ENCODE measurements at regions not wholly inside any gene's neighbourhood (a gene's known extent, or its start where the extent isn't known, plus 50 kb on each side); places are given as distances from the start of the nearest gene placed in this dataset.

DNA sequence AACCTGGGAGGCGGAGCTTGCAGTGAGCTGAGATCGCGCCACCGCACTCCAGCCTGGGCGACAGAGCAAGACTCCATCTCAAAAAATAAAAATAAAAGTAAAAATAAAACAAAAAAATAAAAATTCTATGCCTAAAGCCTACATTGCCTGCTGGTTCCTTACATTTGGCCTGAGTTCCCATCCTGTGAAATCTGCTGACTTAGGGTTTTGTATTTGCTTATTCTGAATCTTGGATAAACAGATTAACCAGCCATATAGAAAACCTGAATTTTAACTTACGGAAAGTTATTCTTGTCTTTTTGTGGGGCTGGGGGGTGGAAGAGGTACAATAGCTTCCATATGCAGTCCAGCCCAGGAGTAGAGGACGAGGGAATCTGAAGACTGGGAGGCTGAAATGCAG lies 73.7 kb upstream of the UMPS start:
- peaks cover 42% of the 10 kb centered on the region for H3K36me3 ChIP-seq
- no peak overlapping the region for H3K4me3 ChIP-seq (ENCODE audit: low read depth, low read length)
- no peaks in the 10 kb centered on the region for H3K9me3 ChIP-seq (ENCODE audit: severe bottlenecking)
- no peak for DNase-seq
- TF ChIP-seq, protein P1, sequence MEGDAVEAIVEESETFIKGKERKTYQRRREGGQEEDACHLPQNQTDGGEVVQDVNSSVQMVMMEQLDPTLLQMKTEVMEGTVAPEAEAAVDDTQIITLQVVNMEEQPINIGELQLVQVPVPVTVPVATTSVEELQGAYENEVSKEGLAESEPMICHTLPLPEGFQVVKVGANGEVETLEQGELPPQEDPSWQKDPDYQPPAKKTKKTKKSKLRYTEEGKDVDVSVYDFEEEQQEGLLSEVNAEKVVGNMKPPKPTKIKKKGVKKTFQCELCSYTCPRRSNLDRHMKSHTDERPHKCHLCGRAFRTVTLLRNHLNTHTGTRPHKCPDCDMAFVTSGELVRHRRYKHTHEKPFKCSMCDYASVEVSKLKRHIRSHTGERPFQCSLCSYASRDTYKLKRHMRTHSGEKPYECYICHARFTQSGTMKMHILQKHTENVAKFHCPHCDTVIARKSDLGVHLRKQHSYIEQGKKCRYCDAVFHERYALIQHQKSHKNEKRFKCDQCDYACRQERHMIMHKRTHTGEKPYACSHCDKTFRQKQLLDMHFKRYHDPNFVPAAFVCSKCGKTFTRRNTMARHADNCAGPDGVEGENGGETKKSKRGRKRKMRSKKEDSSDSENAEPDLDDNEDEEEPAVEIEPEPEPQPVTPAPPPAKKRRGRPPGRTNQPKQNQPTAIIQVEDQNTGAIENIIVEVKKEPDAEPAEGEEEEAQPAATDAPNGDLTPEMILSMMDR (IDR thresholded peaks at IDR 0.05; ENCODE audit: low read depth, low read length): no peak
- no peak overlapping the region for H3K27ac ChIP-seq
- H3K27me3 ChIP-seq (ENCODE audit: insufficient read depth, low read depth, severe bottlenecking): no peaks in the 10 kb centered on the region

DNA sequence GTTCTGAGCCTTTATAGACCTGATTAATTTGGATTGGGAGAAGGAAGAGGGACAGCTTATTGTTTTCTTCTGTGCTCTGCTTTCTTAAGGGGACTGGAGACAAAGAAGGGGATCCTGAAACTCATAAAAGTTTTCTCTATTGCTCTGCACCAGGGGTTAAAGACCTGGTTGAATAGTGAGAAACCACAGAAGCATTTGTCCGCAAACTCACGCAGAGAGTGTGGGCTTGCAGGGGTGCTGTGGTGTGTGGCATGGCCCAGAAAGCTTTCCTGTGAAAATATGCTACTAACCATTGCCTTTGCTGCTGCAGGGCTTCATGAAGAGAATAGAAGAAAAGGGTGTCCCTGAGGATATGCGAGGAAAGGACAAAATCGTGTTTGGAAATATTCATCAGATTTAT lies 73.1 kb upstream of the UMPS start:
- no peak for DNase-seq
- no peak overlapping the region for H3K4me3 ChIP-seq (ENCODE audit: low read depth, low read length)
- H3K9me3 ChIP-seq (ENCODE audit: severe bottlenecking): no peaks in the 10 kb centered on the region
- TF ChIP-seq, protein P1 (IDR thresholded peaks at IDR 0.05; ENCODE audit: low read depth, low read length): no peak
- H3K27ac ChIP-seq: no peak overlapping the region
- H3K27me3 ChIP-seq (ENCODE audit: insufficient read depth, low read depth, severe bottlenecking): no peaks in the 10 kb centered on the region
- peaks cover 37% of the 10 kb centered on the region for H3K36me3 ChIP-seq

DNA sequence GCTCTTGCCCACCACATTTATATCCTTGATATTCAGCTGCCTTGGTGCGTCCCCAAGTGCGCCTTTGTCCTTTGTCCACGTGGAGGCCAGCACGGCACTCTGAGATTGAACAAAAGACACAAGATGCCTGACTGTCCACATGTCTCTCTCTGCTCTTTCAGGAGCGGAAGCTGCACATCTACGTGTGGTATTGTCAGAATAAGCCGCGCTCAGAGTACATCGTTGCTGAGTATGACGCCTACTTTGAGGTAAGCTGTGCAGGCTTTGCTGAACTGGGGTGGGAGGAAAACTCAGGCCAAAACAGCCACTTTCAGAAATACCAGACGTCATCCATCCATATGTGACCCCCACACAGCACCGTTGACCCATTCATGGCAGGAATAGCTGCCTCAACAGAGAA lies 72.0 kb upstream of the UMPS start:
- Histone ChIP-seq H3K27me3 (ENCODE audit: insufficient read depth, low read depth, severe bottlenecking) (no peaks in the 10 kb centered on the region), H3K4me3 (ENCODE audit: low read depth, low read length) (no peak overlapping the region), H3K36me3 (peaks cover 32% of the 10 kb centered on the region), H3K27ac (no peak overlapping the region), H3K9me3 (ENCODE audit: severe bottlenecking) (no peaks in the 10 kb centered on the region)
- no peak for DNase-seq
- TF ChIP-seq, protein P1 (IDR thresholded peaks at IDR 0.05; ENCODE audit: low read depth, low read length): no peak

DNA sequence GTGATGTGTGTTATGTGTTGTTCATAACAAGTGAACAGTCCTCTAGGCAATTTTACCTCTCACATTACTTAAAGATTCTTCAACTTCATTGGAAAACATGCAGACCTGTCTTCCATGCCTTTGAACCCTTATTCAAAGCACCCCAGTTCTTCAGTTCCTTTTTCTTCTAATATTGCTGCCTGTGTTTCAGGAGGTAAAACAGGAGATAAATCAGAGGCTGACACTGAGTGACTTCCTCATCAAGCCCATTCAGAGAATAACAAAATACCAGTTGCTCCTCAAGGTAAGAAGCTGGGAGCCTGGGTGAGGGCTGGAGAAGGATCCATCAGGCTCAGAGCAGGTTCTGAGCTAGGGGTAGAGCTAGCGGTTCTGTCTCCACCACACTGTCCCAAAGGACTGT lies 71.1 kb upstream of the UMPS start:
- Histone ChIP-seq H3K27me3 (ENCODE audit: insufficient read depth, low read depth, severe bottlenecking) (no peaks in the 10 kb centered on the region), H3K9me3 (ENCODE audit: severe bottlenecking) (no peaks in the 10 kb centered on the region), H3K36me3 (peaks cover 29% of the 10 kb centered on the region), H3K4me3 (ENCODE audit: low read depth, low read length) (no peak overlapping the region), H3K27ac (no peak overlapping the region)
- DNase-seq: no peak
- TF ChIP-seq, protein P1 (IDR thresholded peaks at IDR 0.05; ENCODE audit: low read depth, low read length): no peak

DNA sequence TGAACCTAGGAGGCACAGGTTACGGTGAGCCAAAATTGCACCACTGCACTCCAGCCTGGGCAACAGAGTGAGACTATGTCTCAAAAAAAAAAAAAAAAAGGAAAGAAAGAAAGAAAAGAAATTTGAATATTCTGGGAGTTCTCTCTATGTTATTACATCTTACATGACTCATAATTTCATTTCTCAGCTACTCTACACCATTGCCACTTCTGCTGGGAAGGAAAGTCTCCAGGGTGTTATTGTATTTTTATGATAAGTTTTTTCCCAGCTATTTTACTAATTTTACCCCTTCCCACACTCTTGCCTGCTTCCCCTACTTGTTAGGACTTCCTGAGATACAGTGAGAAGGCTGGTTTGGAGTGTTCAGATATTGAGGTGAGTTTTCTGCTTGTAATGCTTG lies 69.7 kb upstream of the UMPS start:
- Histone ChIP-seq H3K36me3 (peaks cover 26% of the 10 kb centered on the region), H3K27ac (no peak overlapping the region), H3K4me3 (ENCODE audit: low read depth, low read length) (no peak overlapping the region), H3K9me3 (ENCODE audit: severe bottlenecking) (no peaks in the 10 kb centered on the region), H3K27me3 (ENCODE audit: insufficient read depth, low read depth, severe bottlenecking) (no peaks in the 10 kb centered on the region)
- DNase-seq: no peak
- TF ChIP-seq, protein P1 (IDR thresholded peaks at IDR 0.05; ENCODE audit: low read depth, low read length): no peak

DNA sequence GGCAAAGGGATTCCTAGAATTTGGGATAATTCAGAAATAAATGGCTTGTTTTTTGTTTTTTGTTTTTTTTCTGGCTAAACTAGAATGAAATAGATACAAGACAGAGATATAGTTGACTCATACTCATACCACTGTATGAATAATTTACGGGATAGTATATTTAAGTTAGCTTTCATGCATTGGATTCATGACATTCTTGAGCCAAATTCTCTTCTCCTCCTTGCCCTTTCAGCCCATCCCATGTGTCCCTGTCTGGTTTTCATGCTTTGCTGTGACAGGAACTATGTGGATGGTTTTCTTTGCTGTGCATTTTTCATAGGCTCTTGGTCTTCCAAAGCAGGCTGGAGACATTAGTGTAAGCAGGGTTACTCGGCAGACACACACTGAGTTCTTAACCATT lies 66.6 kb upstream of the UMPS start:
- no peak for DNase-seq
- Histone ChIP-seq H3K9me3 (ENCODE audit: severe bottlenecking) (no peaks in the 10 kb centered on the region), H3K36me3 (peaks cover 13% of the 10 kb centered on the region), H3K27ac (no peak overlapping the region), H3K27me3 (ENCODE audit: insufficient read depth, low read depth, severe bottlenecking) (no peaks in the 10 kb centered on the region), H3K4me3 (ENCODE audit: low read depth, low read length) (no peak overlapping the region)
- TF ChIP-seq, protein P1 (IDR thresholded peaks at IDR 0.05; ENCODE audit: low read depth, low read length): no peak
